ENCODE measurements at regions not wholly inside any gene's neighbourhood (a gene's known extent, or its start where the extent isn't known, plus 50 kb on each side); places are given as distances from the start of the nearest gene placed in this dataset.
A peak's percentile ranks its signal among the peaks of the same experiment; 100 is the strongest.

GRCh38 chr2:64865073-64865830 is 123.9 kb upstream of the SLC1A4 start (continued):
- TF ChIP-seq ZNF281 (CRISPR knock-in tag; IDR thresholded peaks at IDR 0.05; ENCODE audit: borderline replicate concordance): 0 out of 2 replicates have a peak, but pooled peaks have one; percentile 18
- TF ChIP-seq ZNF263 (CRISPR knock-in tag; IDR thresholded peaks at IDR 0.05): peak; percentile 38; the same call in 1 of the 2 replicates
- TF ChIP-seq ZNF776 (CRISPR knock-in tag; IDR thresholded peaks at IDR 0.05): peak; percentile 69; the same call in 1 of the 2 replicates
- peak; percentile 66; the same call in 1 of the 2 replicates for TF ChIP-seq HDAC1 (CRISPR knock-in tag; IDR thresholded peaks at IDR 0.05)
- peak; percentile 80 for TF ChIP-seq EED (CRISPR knock-in tag; IDR thresholded peaks at IDR 0.05)
- TF ChIP-seq ZSCAN21 (CRISPR knock-in tag; IDR thresholded peaks at IDR 0.05; ENCODE audit: borderline replicate concordance): peak; percentile 66; the same call in 1 of the 2 replicates
- peak; percentile 52; the same call in 1 of the 2 replicates for TF ChIP-seq ZNF772 (CRISPR knock-in tag; IDR thresholded peaks at IDR 0.05)
- no peak for TF ChIP-seq ZNF337 (CRISPR knock-in tag; IDR thresholded peaks at IDR 0.05; ENCODE audit: borderline replicate concordance, low read depth)
- TF ChIP-seq SP4 (CRISPR knock-in tag; IDR thresholded peaks at IDR 0.05): peak; percentile 70; the same call in 1 of the 2 replicates
- TF ChIP-seq ZNF543 (CRISPR knock-in tag; IDR thresholded peaks at IDR 0.05): peak; percentile 87
- TF ChIP-seq ZSCAN31 (CRISPR knock-in tag; IDR thresholded peaks at IDR 0.05; ENCODE audit: low read depth): peak; percentile 80; the same call in 1 of the 2 replicates
- TF ChIP-seq FOXK1 (CRISPR knock-in tag; IDR thresholded peaks at IDR 0.05; ENCODE audit: borderline replicate concordance, low read depth): no peak
- TF ChIP-seq HNRNPUL1 (IDR thresholded peaks at IDR 0.05; ENCODE audit: low read depth, low read length): no peak
- TF ChIP-seq THAP9 (CRISPR knock-in tag; IDR thresholded peaks at IDR 0.05; ENCODE audit: borderline replicate concordance): 0 out of 2 replicates have a peak, but pooled peaks have one; percentile 27
- TF ChIP-seq IRF1 (CRISPR knock-in tag; IDR thresholded peaks at IDR 0.05; ENCODE audit: low read depth): no peak
- TF ChIP-seq HMG20A (CRISPR knock-in tag; IDR thresholded peaks at IDR 0.05; ENCODE audit: borderline replicate concordance): no peak
- TF ChIP-seq KDM5B (CRISPR knock-in tag; IDR thresholded peaks at IDR 0.05; ENCODE audit: borderline replicate concordance): peak; percentile 73; the same call in 1 of the 2 replicates
- 0 out of 2 replicates have a peak, but pooled peaks have one; percentile 42 for TF ChIP-seq POGK (CRISPR knock-in tag; conservative IDR thresholded peaks at IDR 0.05)
- 0 out of 2 replicates have a peak, but pooled peaks have one; percentile 31 for TF ChIP-seq ZNF224 (CRISPR knock-in tag; IDR thresholded peaks at IDR 0.05)
- TF ChIP-seq TMF1 (CRISPR knock-in tag; IDR thresholded peaks at IDR 0.05; ENCODE audit: low read depth): 0 out of 2 replicates have a peak, but pooled peaks have one; percentile 18
- no peak for TF ChIP-seq TOPORS (CRISPR knock-in tag; IDR thresholded peaks at IDR 0.05)

Measured in HepG2 (cell line).